ENCODE measurements at regions not wholly inside any gene's neighbourhood (a gene's known extent, or its start where the extent isn't known, plus 50 kb on each side); places are given as distances from the start of the nearest gene placed in this dataset.

- Histone ChIP-seq H3K9me3 (no peaks in the 10 kb centered on the region), H3K36me3 (no peaks in the 10 kb centered on the region), H3K27me3 (no peaks in the 10 kb centered on the region), H3K4me1 (no peaks in the 10 kb centered on the region), H3K4me3 (no peak overlapping the region), H3K27ac (no peak overlapping the region)
- no peak for DNase-seq
- intact Hi-C loops (cut with DNase I), result no loop called here
- no peak for ATAC-seq
- no peak for TF ChIP-seq CTCF (IDR thresholded peaks at IDR 0.05)
Measured at GRCh38 chr11:103636232-103636631, 400.2 kb upstream of the DDI1 start.

GRCh38 chr11:103637295-103637694 is 399.1 kb upstream of the DDI1 start:
- no peaks in the 10 kb centered on the region for H3K4me1 ChIP-seq
- ATAC-seq (no peak), DNase-seq (no peak)
- H3K27me3 ChIP-seq, result no peaks in the 10 kb centered on the region
- no peak overlapping the region for H3K4me3 ChIP-seq
- H3K36me3 ChIP-seq, result no peaks in the 10 kb centered on the region
- intact Hi-C loops (cut with DNase I), result no loop called here
- no peak for TF ChIP-seq CTCF (IDR thresholded peaks at IDR 0.05)
- no peaks in the 10 kb centered on the region for H3K9me3 ChIP-seq
- H3K27ac ChIP-seq, result no peak overlapping the region

GRCh38 chr11:103637831-103638230 is 398.6 kb upstream of the DDI1 start:
- Histone ChIP-seq H3K36me3 (no peaks in the 10 kb centered on the region), H3K4me3 (no peak overlapping the region), H3K27ac (no peak overlapping the region), H3K27me3 (no peaks in the 10 kb centered on the region), H3K9me3 (no peaks in the 10 kb centered on the region), H3K4me1 (no peaks in the 10 kb centered on the region)
- DNase-seq, result no peak
- TF ChIP-seq CTCF (IDR thresholded peaks at IDR 0.05), result no peak
- intact Hi-C loops (cut with DNase I), result no loop called here
- ATAC-seq, result no peak

- DNase-seq, result peak in 1 of 4 donors; percentile 65
- ATAC-seq, result no peak
- no peak for TF ChIP-seq CTCF (IDR thresholded peaks at IDR 0.05)
- H3K9me3 ChIP-seq, result no peaks in the 10 kb centered on the region
- no peaks in the 10 kb centered on the region for H3K4me1 ChIP-seq
- intact Hi-C loops (cut with DNase I), result no loop called here
- no peak overlapping the region for H3K27ac ChIP-seq
- no peak overlapping the region for H3K4me3 ChIP-seq
- H3K36me3 ChIP-seq, result no peaks in the 10 kb centered on the region
- H3K27me3 ChIP-seq, result no peaks in the 10 kb centered on the region
Measured at GRCh38 chr11:103644676-103645075, 391.8 kb upstream of the DDI1 start.

- Histone ChIP-seq H3K27me3 (no peaks in the 10 kb centered on the region), H3K9me3 (peaks cover 0 to 7% of the 10 kb centered on the region in 2 donors), H3K4me1 (no peaks in the 10 kb centered on the region), H3K36me3 (no peaks in the 10 kb centered on the region), H3K27ac (no peak overlapping the region), H3K4me3 (no peak overlapping the region)
- TF ChIP-seq CTCF (IDR thresholded peaks at IDR 0.05), result no peak
- intact Hi-C loops (cut with DNase I), result no loop called here
- DNase-seq, result no peak
- no peak for ATAC-seq
Measured at GRCh38 chr11:103648054-103648453, 388.4 kb upstream of the DDI1 start.
